CD4-positive, alpha-beta T cell treated with Interleukin-1 beta for 1 hour (primary cell): ENCODE measurements at regions not wholly inside any gene's neighbourhood (a gene's known extent, or its start where the extent isn't known, plus 50 kb on each side); places are given as distances from the start of the nearest gene placed in this dataset.

Source experiments
- DNase-seq, 2 donors: peaks; one replicate each; pipeline ENCODE4 v3.0.0-alpha.2; 2020 to 2022

GRCh38 chr2:156697906-156698305 lies 261.7 kb downstream of the GPD2 start:
- no peak for DNase-seq

GRCh38 chr2:156700681-156701080 lies 264.5 kb downstream of the GPD2 start:
- DNase-seq = no peak

GRCh38 chr2:156702541-156702940 lies 266.4 kb downstream of the GPD2 start:
- DNase-seq = no peak

GRCh38 chr2:156703642-156704041 lies 267.5 kb downstream of the GPD2 start:
- no peak for DNase-seq

- DNase-seq = no peak
These were observed 268.0 kb downstream of the GPD2 start for GRCh38 chr2:156704132-156704531.

- no peak for DNase-seq
These were observed 268.4 kb downstream of the GPD2 start for GRCh38 chr2:156704617-156705016.

- DNase-seq = no peak
These were observed 270.4 kb downstream of the GPD2 start for GRCh38 chr2:156706576-156706975.

GRCh38 chr2:156708051-156708450 lies 271.9 kb downstream of the GPD2 start:
- no peak for DNase-seq

GRCh38 chr2:156709091-156709490 lies 272.9 kb downstream of the GPD2 start:
- no peak for DNase-seq

- no peak for DNase-seq
These were observed 282.9 kb downstream of the GPD2 start for GRCh38 chr2:156719036-156719435.

GRCh38 chr2:156727867-156728266 lies 291.7 kb downstream of the GPD2 start:
- no peak for DNase-seq

GRCh38 chr2:156728328-156728727 lies 292.1 kb downstream of the GPD2 start:
- DNase-seq = no peak

GRCh38 chr2:156731506-156731905 lies 295.3 kb downstream of the GPD2 start:
- DNase-seq = no peak

GRCh38 chr2:156736950-156737349 lies 300.8 kb downstream of the GPD2 start:
- no peak for DNase-seq

GRCh38 chr2:156739301-156739700 lies 303.1 kb downstream of the GPD2 start:
- no peak for DNase-seq

GRCh38 chr2:156745619-156746018 lies 309.4 kb downstream of the GPD2 start:
- DNase-seq = no peak

GRCh38 chr2:156748221-156748620 lies 312.0 kb downstream of the GPD2 start:
- DNase-seq = no peak

GRCh38 chr2:156752042-156752441 lies 315.9 kb downstream of the GPD2 start:
- no peak for DNase-seq

- no peak for DNase-seq
These were observed 317.6 kb downstream of the GPD2 start for GRCh38 chr2:156753766-156754165.

- DNase-seq = no peak
These were observed 320.3 kb downstream of the GPD2 start for GRCh38 chr2:156756516-156756915.

- DNase-seq = no peak
These were observed 327.0 kb downstream of the GPD2 start for GRCh38 chr2:156763174-156763573.

- DNase-seq = no peak
These were observed 328.9 kb downstream of the GPD2 start for GRCh38 chr2:156765043-156765442.

- DNase-seq = no peak
These were observed 329.3 kb downstream of the GPD2 start for GRCh38 chr2:156765450-156765849.

- no peak for DNase-seq
These were observed 333.6 kb downstream of the GPD2 start for GRCh38 chr2:156769802-156770201.

- no peak for DNase-seq
These were observed 342.7 kb downstream of the GPD2 start for GRCh38 chr2:156778916-156779315.
